SK-N-SH treated with all-trans-retinoic acid at 6 μM for 48 hours (cell line): ENCODE measurements at regions not wholly inside any gene's neighbourhood (a gene's known extent, or its start where the extent isn't known, plus 50 kb on each side); places are given as distances from the start of the nearest gene placed in this dataset.

Source experiments
- CSRNP3 ChIP-seq: fragments of 250-450 bp; sonication (Bioruptor Pico); IDR thresholded peaks from 2 replicates; pipeline ENCODE4 v1.5.1; 2021; ENCODE audit warnings: mild to moderate bottlenecking, moderate library complexity
- ISL1 ChIP-seq: fragments of 250-450 bp; sonication (Bioruptor Pico); IDR thresholded peaks from 2 replicates; pipeline ENCODE4 v2.1.2; 2022; ENCODE audit warnings: mild to moderate bottlenecking, moderate library complexity
- PATZ1 ChIP-seq: fragments of 250-450 bp; sonication (Bioruptor Pico); IDR thresholded peaks from 2 replicates; pipeline ENCODE4 v1.8.0; 2020; ENCODE audit warnings: mild to moderate bottlenecking, moderate library complexity, borderline replicate concordance
- TCF4 ChIP-seq: fragments of 250-450 bp; sonication (Bioruptor Pico); IDR thresholded peaks from 2 replicates; pipeline ENCODE4 v1.8.0; 2021; ENCODE audit warnings: mild to moderate bottlenecking, moderate library complexity, borderline replicate concordance
- ZFP3 ChIP-seq: fragments of 250-450 bp; sonication (Bioruptor Pico); IDR thresholded peaks from 2 replicates; pipeline ENCODE4 v1.5.0; 2020; ENCODE audit warnings: mild to moderate bottlenecking, moderate library complexity
- ZFP30 ChIP-seq: fragments of 450-650 bp; formaldehyde crosslinking; IDR thresholded peaks from 2 replicates; pipeline ENCODE4 v1.5.0; 2022; ENCODE audit warnings: mild to moderate bottlenecking, moderate library complexity
- TF ChIP-seq, protein P1 (sequence below): fragments of 250-450 bp; sonication (Bioruptor Pico); IDR thresholded peaks from 2 replicates; pipeline ENCODE4 v1.8.0; 2021; ENCODE audit warnings: low read depth, mild to moderate bottlenecking, moderate library complexity, borderline replicate concordance

DNA sequence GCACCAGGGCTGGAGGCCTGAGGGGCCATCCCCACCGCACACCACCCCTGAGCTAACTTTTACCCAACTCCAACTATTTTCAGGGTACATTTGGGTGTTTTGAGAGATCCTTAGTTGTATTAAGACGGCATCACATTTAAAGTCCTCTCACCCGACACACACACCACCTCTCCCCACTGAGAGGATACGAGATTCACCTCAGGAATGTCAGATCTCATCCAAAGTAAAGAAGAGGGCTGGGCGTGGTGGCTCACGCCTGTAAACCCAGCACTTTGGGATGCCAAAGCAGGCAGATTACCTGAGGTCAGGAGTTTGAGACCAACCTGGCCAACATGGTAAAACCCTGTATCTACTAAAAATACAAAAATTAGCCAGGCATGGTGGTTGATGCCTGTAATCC is 88.4 kb downstream of the RBFOX3 start:
- TF ChIP-seq ISL1 (CRISPR knock-in tag) (no peak), PATZ1 (CRISPR knock-in tag) (no peak), TCF4 (CRISPR knock-in tag) (no peak), ZFP3 (CRISPR knock-in tag) (no peak), ZFP30 (CRISPR knock-in tag) (no peak), CSRNP3 (CRISPR knock-in tag) (no peak)
- TF ChIP-seq, protein P1, sequence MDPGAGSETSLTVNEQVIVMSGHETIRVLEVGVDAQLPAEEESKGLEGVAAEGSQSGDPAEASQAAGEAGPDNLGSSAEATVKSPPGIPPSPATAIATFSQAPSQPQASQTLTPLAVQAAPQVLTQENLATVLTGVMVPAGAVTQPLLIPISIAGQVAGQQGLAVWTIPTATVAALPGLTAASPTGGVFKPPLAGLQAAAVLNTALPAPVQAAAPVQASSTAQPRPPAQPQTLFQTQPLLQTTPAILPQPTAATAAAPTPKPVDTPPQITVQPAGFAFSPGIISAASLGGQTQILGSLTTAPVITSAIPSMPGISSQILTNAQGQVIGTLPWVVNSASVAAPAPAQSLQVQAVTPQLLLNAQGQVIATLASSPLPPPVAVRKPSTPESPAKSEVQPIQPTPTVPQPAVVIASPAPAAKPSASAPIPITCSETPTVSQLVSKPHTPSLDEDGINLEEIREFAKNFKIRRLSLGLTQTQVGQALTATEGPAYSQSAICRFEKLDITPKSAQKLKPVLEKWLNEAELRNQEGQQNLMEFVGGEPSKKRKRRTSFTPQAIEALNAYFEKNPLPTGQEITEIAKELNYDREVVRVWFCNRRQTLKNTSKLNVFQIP (CRISPR knock-in tag): no peak
